HG03575 (cell line): ENCODE measurements at regions not wholly inside any gene's neighbourhood (a gene's known extent, or its start where the extent isn't known, plus 50 kb on each side); places are given as distances from the start of the nearest gene placed in this dataset.

Experiments used
- ATAC-seq: cut with Tn5 transposase; IDR thresholded peaks from one replicate; pipeline ENCODE4 v1.9.1; 2021; ENCODE audit not compliant: unreplicated experiment, insufficient number of reproducible peaks, low FRiP score; ENCODE audit errors: extremely low read depth

DNA sequence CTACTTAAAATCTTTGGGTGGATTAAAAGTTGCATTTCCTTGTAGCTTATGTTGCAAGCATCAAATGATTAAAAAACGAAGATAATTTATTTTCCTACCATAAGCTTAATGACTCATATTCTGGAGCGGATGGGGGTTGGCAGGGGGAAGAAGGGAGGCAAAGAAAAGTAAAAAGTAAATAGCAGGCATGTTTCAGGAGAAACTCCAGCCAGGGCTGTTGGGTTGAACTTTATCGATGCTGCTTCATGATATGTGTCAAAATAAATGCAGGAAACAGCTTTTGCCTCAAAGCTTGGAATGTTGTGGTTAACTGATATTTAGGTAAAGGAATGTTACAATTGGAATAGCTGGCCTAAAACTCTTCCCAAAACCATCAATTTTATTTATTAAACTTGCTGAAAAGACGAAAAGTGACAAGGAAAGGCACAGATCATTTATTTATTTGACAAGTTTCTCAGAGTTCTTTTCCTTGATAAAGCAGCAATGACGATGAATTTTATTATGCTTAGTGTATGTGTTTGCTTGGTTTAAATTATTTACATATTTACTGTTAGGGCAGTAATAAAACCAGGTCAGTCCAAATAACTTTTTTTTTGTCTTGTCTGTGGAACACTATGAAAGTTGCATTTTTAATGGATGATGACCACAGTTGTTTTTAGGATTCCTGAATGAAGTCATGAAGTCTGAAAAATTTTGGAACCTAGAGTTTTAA is 177.9 kb downstream of the PCSK1 start:
- ATAC-seq = no peak

DNA sequence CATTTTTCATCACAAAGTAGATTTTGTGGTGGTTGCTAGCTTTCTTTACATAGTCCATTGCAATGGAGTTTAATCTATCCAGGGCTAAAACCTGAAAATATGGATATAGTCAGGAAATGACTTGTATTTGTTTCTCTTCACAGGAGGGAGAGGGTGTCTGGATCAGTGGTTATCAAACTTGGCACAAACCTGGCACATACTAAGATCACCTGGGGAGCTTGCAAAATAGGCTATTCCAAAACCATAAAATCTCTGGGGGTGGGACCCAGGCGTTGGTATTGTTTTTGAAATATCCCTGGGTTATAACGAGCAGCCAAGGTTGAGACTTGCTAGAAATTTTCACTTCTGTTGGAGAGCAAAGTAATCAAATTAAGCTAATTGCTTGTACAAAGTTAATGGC is 179.9 kb downstream of the PCSK1 start:
- no peak for ATAC-seq

DNA sequence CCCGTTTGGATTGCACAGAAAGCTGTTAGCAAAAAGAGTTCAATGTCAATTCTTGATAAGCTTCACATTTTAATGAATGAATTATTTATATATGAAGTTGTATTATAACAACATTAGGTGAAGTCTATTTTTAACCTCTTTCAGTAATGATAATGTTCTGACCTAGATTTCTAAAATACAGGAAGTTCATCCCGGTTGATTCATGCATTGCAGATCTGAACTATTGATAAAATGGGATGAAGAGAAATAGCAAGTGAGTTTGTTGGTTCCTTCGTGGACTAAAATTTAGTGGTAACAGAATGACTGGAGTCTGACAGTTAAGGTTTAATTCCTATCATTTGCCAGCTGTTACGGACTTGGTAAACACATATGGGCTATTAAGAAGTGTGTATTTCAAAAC is 180.5 kb downstream of the PCSK1 start:
- no peak for ATAC-seq

DNA sequence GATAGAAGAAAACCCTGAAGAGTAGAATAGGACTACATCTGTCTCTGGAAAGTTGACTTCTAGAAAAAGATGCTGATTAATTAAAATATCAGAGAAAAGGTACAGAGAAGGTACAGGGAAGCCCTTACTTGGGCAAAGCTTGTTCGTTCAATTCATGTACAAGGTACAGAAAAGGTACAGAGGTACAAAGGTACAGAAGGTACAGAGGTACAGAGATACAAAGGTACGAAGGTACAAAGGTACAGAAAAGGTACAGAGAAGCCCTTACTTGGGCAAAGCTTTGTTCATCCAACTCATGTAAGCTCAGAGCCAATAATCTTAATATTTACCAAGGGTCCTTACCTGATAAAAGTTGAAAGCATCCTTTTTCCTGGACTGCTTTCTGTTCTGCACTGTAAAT is 182.3 kb downstream of the PCSK1 start:
- ATAC-seq = no peak

DNA sequence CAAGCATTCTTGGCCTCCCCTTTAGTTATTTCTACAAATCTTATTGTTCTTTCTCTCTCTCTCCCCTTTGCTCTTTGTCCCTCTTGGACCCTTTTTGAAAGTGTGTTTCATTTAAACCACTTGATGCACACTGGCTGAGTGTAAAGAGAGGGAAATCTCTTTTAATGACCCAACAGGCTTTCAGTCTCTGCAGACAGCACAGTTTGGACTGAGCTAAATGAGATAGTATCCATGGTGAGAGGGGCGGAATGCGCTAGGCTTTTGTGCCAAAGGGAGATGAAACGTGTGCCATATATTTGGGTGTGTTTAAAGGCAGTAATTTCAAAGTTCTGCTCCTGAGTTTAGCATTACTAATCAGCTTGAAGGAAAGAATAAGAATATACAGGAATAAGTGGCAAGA is 184.9 kb downstream of the PCSK1 start:
- ATAC-seq = no peak

DNA sequence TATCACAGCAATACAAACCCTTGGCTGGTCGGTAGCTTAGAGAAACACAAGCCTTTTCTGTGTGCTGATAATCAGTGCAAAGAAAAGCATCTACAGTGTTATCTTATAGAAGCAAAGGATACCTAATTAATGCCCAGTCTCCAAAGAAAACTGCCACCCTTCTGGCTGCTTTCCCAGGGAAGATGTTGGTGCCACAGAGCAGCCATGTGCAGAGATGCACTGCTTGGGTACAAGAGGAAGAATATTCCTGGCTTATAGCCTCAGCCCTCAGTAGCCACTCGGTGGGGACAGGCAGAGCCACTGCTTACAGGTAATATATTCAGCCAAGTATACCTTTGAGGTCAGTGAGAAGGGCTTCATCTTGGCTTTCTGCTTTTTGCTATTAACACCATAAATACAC is 185.3 kb downstream of the PCSK1 start:
- ATAC-seq = no peak

DNA sequence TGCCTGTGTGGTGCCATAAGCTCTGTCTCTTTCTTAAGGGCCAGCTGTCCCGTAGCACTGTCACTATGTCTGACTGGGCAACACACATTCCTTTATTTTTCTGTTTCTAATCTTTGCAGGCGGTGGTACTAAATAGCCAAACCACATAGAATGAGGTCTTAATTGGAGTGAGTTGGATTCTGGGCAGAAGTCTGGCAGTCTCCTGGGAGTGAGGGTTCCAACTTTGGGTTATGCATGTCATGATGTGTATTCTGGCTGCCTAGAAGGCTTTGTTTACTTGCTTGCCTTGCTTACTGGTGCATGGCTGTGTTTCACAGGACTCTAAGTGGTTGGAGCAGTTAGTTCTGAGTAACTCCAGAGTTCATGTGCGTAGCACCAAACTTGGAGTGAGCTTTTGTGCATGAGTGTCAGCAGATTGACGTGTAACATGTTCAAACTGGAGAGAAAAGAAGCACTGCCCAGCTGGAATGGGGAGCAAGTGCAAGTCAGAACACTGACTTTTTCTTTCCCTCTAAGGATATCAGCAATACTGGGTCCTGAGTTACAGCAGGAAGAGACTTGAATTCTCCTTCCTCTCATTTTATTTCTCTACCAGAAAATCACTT is 185.8 kb downstream of the PCSK1 start:
- ATAC-seq = no peak

DNA sequence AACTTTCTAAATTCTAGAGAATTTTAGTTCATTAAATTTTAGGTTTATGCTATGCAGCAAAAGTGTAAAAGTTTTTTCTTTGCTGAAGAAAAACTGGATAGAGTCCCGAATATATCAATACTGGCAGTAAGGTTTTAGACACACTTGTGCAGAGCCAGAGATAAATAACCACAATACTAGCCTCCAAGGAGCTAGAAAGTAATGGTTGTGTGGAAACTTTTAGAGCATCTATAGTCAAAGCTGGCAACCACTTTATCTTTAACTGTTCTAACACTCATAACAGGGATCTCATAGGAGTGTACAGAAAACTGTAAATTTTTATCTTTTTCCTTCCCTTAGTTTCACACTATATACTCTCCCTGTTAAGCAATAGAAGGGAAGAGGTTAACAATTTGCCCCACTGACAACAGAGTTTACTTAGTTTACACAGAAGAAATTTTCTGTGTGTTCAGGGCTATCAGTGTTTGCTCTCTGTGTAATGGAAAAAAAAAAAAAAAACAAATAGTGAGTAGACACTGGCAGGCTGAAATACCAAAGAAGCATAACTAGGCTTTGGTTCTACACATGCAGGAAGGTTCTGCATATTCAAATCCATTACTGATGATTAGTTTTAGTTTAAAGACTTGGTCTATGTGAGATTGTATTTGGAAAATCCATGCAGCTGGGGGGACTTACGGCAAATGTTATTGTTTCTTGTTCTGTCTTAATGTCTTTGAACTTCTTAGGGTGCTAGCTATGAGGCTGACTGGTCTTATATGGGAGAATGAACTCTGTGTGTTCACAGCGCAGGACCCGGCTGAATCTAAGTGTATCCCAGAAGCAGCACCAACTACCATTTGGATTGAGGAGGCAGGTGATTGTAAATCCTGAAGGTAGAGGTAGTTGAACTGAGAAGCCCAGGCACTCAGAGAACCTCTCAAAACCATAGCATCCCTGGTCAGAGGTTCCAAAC is 187.6 kb downstream of the PCSK1 start:
- ATAC-seq = no peak

DNA sequence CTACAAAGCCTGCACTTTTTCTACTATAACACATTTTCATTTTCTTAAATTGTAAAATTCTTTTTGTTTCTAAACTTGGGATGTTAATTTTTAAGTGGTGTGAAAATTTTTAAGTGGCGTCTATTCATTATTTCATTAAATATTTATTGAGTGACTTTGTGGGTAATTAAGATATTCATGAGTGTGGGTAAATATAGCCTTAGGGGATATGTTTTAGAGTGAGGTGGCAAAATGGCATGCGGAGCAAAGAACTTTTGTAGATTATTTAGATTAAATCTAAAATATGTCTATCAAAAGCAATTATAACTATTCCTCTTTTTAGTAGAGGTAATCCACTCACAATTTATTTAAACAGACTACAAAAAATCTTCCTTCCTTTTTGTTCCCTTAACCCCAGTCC is 188.4 kb downstream of the PCSK1 start:
- no peak for ATAC-seq

DNA sequence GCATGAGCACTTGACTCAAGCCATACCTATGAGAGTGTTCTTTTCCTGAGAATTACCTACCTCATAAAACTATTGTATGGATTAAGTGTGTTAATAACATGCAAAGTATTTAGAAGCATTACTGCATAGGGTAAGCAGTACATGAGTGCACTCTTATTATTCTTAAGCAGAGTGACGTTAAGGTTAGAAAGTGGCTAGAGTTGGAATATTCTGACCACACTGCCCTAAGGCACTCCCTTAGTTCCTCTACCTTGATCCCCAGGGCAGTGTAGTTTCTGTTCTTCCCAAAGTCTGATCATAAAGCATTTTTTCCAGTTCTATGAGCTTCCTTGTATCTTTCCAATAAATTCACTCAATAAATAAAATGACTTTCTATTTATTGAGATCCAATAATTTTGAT is 189.2 kb downstream of the PCSK1 start:
- no peak for ATAC-seq

DNA sequence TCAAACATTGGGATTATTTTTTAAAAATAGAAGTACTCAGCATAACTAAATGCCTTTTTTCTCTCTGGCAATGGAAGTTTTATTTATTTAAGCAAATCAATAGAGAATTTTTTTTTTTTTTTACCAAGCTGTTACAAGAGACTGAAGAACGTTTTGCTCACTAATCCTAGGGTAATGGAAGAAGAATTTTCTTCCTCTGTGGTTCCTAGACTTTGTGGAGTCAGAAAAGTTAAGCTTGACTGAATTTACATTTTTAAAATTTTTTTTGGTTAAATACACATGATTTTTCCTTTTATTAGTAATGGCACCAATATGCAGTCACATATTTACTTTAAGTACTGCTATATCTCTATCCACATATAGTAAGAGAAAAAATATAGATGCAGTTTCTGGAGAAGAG is 189.8 kb downstream of the PCSK1 start:
- no peak for ATAC-seq

DNA sequence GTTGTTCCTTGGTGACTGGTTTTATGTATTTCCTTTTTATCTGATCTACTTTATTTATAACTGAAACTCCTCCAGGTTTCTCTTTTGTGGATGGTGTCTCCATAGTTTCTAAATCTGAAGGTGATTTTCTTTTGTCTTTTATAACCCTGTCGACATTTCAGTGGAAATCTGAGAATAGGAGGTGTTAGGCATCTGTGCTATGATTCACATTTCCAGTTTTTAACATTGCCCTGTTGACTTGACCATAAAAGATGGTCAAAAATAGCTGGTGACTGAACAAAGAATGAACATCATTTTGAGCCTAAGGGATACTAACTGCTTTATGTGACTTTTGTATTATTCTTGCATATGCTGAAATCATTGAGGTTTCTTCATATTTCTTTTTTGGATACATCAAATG is 190.5 kb downstream of the PCSK1 start:
- no peak for ATAC-seq

DNA sequence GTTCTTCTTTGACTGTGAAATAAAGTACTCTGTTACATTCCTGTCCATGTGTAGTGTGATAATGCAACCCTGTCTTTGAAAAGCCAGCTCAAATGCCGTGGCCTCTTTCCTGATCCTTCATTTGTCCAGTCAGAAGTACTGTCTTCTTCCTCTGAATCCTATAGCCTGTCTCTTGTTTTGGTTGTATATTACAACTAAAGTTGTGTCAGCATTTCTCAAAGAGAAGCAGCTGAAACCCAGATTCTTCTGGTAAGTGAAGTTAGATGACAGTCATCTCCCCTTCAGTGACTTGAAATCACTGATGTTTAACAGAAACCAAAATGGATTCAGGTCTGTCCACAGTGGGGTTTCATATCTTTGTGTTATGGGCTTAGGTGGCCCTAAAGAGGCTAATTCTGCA is 196.2 kb downstream of the PCSK1 start:
- ATAC-seq = no peak

DNA sequence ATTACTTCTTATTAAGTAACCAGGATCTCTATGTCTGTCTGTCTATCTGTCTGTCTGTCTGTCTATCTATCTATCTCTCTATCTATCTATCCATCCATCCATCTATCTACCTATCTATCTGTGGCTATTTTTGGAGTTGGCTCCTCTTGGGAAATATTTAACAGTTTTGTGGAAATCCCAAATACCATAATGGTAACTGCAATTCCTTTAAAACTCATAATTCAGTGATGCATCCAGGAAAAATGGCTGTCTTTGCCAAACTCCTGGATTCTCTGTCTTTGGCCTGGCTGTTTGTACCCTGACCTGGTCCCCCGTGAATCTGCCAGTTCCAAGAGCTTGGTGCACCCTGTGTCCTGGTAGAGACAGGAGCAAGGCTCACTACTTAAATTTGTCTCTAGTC is 197.0 kb downstream of the PCSK1 start:
- ATAC-seq = no peak

DNA sequence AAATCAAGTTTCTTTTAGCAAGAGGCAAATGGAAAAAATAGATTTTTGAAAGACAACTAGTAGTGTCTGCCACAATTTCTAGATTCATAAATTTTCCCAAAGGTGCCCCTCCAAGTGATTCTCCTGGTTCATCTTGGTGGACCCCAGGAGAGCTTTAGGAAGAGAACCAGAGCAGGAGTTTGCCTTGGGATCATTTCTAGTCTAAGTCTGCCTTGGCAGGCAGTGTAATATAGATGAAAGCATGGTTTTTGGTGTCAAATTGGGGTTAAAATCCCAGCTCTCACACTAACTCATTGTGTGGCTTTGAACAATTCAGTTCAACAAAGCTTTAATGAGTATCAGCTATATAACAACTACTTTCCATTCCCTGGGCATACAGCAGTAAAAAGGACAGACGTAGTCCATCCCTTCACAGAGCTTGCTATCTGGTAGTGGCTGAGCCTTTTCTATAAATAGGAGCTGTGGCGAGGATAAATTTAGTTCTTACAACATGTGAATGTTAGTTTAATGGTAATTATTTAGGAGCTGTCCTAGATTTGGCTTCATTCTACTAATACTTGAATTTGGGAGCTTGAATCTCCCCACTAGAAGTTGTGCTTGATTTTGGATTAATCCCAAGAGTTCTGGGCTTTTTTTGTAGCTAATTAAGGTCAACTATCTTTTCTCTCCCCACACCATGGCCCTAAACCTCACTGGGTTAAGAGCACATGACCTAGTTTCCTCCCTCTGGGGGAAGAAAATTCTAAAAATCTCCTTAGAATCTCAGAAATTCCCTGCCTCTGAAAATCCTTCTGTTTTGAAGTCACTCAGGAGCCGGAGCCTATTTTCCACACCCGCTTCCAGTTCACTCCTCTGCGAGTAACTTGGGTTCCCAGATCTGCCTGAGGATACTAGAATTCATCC is 197.8 kb downstream of the PCSK1 start:
- ATAC-seq = no peak

DNA sequence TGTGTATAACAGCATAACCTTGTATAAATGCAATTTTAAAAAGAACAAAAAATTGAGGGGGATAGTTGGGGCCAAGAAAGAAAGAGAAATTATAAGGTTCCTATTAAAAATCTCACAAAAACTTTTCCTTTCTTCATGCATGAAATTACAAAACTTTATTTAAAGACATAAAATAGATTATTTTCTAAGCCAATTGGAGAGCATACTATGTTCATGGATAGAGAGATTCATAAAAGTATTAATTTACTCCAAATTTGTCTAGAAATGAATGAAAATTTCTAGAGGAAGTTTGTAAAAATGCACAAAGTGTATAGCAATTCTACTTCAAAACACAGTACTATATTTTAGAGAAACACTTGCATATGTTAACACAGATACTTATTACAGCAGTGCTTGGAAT is 200.4 kb downstream of the PCSK1 start:
- ATAC-seq = no peak

DNA sequence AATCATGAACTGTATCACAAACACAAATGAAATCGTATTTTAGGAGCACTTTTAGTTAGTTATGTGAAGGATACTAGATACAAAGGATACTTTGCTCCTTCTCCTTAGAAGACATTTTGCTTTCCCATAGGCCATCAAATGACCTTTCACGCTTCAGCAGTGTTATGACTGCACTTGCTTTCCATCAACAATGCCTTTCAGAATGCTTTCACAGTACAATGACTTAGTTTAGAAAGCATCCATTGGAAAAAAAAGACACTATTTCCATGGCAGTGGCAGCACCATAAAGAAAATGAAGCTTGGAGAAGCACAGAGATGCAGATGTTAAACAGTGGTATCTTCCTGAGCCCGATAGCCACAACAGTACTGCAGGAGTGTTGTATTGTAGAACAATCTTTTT is 203.9 kb downstream of the PCSK1 start:
- ATAC-seq = no peak

DNA sequence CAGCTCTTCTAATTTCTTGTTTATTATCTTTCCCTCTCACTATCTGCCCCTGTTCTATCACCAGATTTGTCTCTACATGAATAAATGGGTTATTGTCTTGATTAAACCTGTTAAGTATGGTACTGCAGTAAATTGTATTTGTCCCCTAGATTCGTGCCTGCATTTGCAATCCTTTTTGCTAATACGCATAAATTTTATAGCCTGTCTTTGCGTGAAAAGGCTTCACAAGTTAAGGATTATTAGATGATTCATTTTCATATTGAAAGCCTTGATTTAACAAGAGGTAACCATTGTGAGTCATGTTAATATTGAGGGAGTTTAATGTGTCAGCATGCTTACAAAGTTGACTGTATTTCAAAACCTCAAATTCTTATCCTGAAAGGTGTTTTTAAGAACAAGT is 204.6 kb downstream of the PCSK1 start:
- ATAC-seq = no peak

DNA sequence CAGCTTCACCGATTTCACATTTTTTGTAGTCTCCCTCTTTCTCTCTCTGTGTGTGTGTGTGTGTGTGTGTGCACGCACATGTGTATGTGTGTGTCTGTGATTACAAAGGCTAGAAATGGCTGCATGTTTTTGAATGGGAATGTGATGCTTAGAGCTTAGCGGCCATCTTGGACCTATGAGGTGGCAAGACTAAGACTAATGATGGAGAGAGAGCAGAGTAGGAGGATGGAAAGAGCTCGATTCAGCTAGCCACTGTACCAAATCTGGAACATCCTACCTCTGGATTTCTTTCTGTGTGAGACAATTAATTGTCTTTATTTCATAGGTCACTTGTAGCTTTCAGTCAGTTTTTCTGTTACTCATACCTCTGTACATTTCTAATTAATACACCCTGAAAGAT is 205.1 kb downstream of the PCSK1 start:
- no peak for ATAC-seq
